ENCODE measurements at regions not wholly inside any gene's neighbourhood (a gene's known extent, or its start where the extent isn't known, plus 50 kb on each side); places are given as distances from the start of the nearest gene placed in this dataset.

- Histone ChIP-seq H2AFZ (ENCODE audit: low read length) (no peak overlapping the region), H4K20me1 (ENCODE audit: insufficient read depth, low read length) (no peaks in the 10 kb centered on the region), H3K9ac (ENCODE audit: insufficient read depth, low read depth, low read length) (no peak overlapping the region), H3K27me3 (ENCODE audit: control insufficient read depth in 1 of 2, insufficient read depth in 2 of 2, low read length in 2 of 2) (no peaks in the 10 kb centered on the region), H3K79me2 (ENCODE audit: insufficient read depth, low read length) (no peaks in the 10 kb centered on the region), H3K4me2 (ENCODE audit: low read depth, low read length) (no peak overlapping the region), H3K27ac (ENCODE audit: extremely low read length, insufficient read depth, low read length) (no peak overlapping the region), H3K36me3 (replicated peaks in 1 of 2; ENCODE audit: control insufficient read depth in 1 of 2, insufficient read depth in 2 of 2, low read length in 2 of 2) (no peaks in the 10 kb centered on the region), H3K4me1 (ENCODE audit: insufficient read depth, low read length) (no peaks in the 10 kb centered on the region), H3K9me3 (ENCODE audit: low read length) (peaks cover 9% of the 10 kb centered on the region), H3K4me3 (replicated peaks in 1 of 3; ENCODE audit: insufficient read depth in 1 of 3, low read depth in 2 of 3, low read length in 3 of 3) (no peak overlapping the region)
- 55% methylated on average over 3 of the region's 8 CpGs for WGBS (ENCODE audit: low lambda C conversion rate)
- ATAC-seq (no peak), DNase-seq (ENCODE audit: low spot score) (no peak), FAIRE-seq (no peak)
- ChIA-PET CTCF (ENCODE audit: low intra/inter-chr PET ratio, low total read pairs) (no interaction called here), POLR2A (no interaction called here)
- BruUV-seq (replicated peaks), result no TSS peak
- in situ Hi-C loops (cut with HindIII; ENCODE audit: extremely low pct_ligation_motif_present, low pct_unique_long_range_greater_than_20kb) (no loop called here), intact Hi-C loops (cut with micrococcal nuclease; ENCODE audit: unreplicated experiment) (no loop called here)
- TF ChIP-seq ZNF652 (CRISPR knock-in tag; IDR thresholded peaks at IDR 0.05; ENCODE audit: borderline replicate concordance, low read depth), result no peak
- TF ChIP-seq MIXL1 (CRISPR knock-in tag; IDR thresholded peaks at IDR 0.05), result no peak
- TF ChIP-seq ZNF337 (CRISPR knock-in tag; IDR thresholded peaks at IDR 0.05; ENCODE audit: borderline replicate concordance, low read depth), result no peak
- no peak for TF ChIP-seq ZBTB10 (CRISPR knock-in tag; IDR thresholded peaks at IDR 0.05; ENCODE audit: borderline replicate concordance)
- no peak for TF ChIP-seq ONECUT2 (CRISPR knock-in tag; IDR thresholded peaks at IDR 0.05)
- TF ChIP-seq ZFP90 (CRISPR knock-in tag; IDR thresholded peaks at IDR 0.05; ENCODE audit: borderline replicate concordance), result no peak
- TF ChIP-seq ZNF407 (CRISPR knock-in tag; IDR thresholded peaks at IDR 0.05; ENCODE audit: not compliant biosample characterization), result no peak
- TF ChIP-seq IRF9 (CRISPR knock-in tag; IDR thresholded peaks at IDR 0.05; ENCODE audit: borderline replicate concordance), result no peak
- TF ChIP-seq ZNF33A (CRISPR knock-in tag; IDR thresholded peaks at IDR 0.05; ENCODE audit: borderline replicate concordance), result no peak
- no peak for TF ChIP-seq ZSCAN20 (CRISPR knock-in tag; IDR thresholded peaks at IDR 0.05; ENCODE audit: borderline replicate concordance)
- TF ChIP-seq ZSCAN25 (CRISPR knock-in tag; IDR thresholded peaks at IDR 0.05), result no peak
- no peak for TF ChIP-seq TARDBP (CRISPR knock-in tag; IDR thresholded peaks at IDR 0.05)
These were observed 689.9 kb downstream of the MATN1 start for GRCh38 chr1:30033256-30034104.
